Glutamatergic neuron (in vitro differentiated cells): ENCODE measurements at regions not wholly inside any gene's neighbourhood (a gene's known extent, or its start where the extent isn't known, plus 50 kb on each side); places are given as distances from the start of the nearest gene placed in this dataset.

Experiments used
- DNase-seq: peaks from one replicate; pipeline ENCODE4 v3.0.0; 2022
- H3K27ac Mint-ChIP-seq: one replicate; pipeline ENCODE4 v1.8.0; 2020; ENCODE audit warnings: mild to moderate bottlenecking, mixed read lengths, inconsistent platforms; ENCODE audit not compliant: unreplicated experiment
- H3K27me3 Mint-ChIP-seq: one replicate; pipeline ENCODE4 v1.8.0; 2020; ENCODE audit warnings: mild to moderate bottlenecking, moderate library complexity, mixed read lengths, inconsistent platforms; ENCODE audit not compliant: unreplicated experiment
- H3K36me3 Mint-ChIP-seq: one replicate; pipeline ENCODE4 v1.8.0; 2020; ENCODE audit warnings: mild to moderate bottlenecking, mixed read lengths, inconsistent platforms; ENCODE audit not compliant: unreplicated experiment
- H3K4me1 Mint-ChIP-seq: one replicate; pipeline ENCODE4 v1.8.0; 2020; ENCODE audit warnings: mild to moderate bottlenecking, low read depth, mixed read lengths, inconsistent platforms; ENCODE audit not compliant: unreplicated experiment
- H3K4me3 Mint-ChIP-seq: one replicate; pipeline ENCODE4 v1.8.0; 2020; ENCODE audit warnings: mild to moderate bottlenecking, mixed read lengths, inconsistent platforms; ENCODE audit not compliant: unreplicated experiment
- H3K9me3 Mint-ChIP-seq: one replicate; pipeline ENCODE4 v1.8.0; 2020; ENCODE audit warnings: mild to moderate bottlenecking, moderate library complexity, mixed read lengths, inconsistent platforms; ENCODE audit not compliant: unreplicated experiment
- TF ChIP-seq, protein P1 (sequence below): fragments of 200-600 bp; sonication (generic); IDR thresholded peaks from one replicate; pipeline ENCODE4 v1.5.0; 2021; ENCODE audit not compliant: partially characterized antibody, unreplicated experiment

DNA sequence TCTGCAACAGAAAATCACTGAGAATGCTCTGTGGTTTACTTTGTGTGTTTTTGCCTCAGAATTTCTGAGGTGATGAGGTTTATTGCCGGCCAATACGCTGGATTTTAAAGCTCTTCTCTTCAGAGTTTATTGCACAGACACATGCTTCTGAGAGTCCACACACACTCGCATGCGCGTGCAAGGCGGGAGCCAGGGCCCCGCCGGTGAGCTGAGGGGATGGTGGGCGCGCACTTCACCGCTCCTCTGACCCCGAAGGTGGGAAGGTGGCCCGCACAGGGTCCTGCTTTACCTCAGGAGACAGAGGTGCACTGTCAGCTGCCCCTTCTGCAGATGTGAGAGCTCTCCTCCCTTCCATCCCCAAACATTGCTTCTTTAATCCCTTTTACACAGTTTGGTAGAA is 158.4 kb upstream of the MAGI3 start:
- H3K4me3 Mint-ChIP-seq = no peak overlapping the region
- no peaks in the 10 kb centered on the region for H3K9me3 Mint-ChIP-seq
- H3K27me3 Mint-ChIP-seq = no peaks in the 10 kb centered on the region
- H3K4me1 Mint-ChIP-seq = no peaks in the 10 kb centered on the region
- DNase-seq = no peak
- H3K36me3 Mint-ChIP-seq = no peaks in the 10 kb centered on the region
- TF ChIP-seq, protein P1, sequence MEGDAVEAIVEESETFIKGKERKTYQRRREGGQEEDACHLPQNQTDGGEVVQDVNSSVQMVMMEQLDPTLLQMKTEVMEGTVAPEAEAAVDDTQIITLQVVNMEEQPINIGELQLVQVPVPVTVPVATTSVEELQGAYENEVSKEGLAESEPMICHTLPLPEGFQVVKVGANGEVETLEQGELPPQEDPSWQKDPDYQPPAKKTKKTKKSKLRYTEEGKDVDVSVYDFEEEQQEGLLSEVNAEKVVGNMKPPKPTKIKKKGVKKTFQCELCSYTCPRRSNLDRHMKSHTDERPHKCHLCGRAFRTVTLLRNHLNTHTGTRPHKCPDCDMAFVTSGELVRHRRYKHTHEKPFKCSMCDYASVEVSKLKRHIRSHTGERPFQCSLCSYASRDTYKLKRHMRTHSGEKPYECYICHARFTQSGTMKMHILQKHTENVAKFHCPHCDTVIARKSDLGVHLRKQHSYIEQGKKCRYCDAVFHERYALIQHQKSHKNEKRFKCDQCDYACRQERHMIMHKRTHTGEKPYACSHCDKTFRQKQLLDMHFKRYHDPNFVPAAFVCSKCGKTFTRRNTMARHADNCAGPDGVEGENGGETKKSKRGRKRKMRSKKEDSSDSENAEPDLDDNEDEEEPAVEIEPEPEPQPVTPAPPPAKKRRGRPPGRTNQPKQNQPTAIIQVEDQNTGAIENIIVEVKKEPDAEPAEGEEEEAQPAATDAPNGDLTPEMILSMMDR = no peak
- no peak overlapping the region for H3K27ac Mint-ChIP-seq

DNA sequence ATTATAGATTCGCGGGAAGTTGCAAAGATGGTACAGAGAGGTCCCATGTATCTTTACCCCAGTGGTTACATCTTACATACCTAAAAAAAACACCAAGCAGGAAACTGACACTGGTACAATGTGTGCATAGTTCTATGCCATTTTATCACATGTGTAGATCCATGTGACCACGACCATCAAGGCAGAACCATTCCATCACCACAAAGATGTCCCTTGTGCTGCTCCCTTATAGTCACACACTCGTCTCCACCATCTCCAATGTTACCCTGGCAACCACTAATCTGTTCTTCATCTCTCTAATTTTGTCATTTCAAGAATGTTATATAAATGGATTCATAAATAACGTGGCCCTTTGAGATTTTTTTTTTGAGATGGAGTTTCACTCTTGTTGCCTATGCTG is 156.9 kb upstream of the MAGI3 start:
- Mint-ChIP-seq H3K4me3 (no peak overlapping the region), H3K27me3 (peaks cover 2% of the 10 kb centered on the region), H3K27ac (no peak overlapping the region), H3K9me3 (no peaks in the 10 kb centered on the region), H3K4me1 (peaks cover 9% of the 10 kb centered on the region), H3K36me3 (no peaks in the 10 kb centered on the region)
- TF ChIP-seq, protein P1 = no peak
- DNase-seq = no peak

- Mint-ChIP-seq H3K27ac (no peak overlapping the region), H3K36me3 (no peaks in the 10 kb centered on the region), H3K4me1 (peaks cover 15% of the 10 kb centered on the region), H3K27me3 (peaks cover 2% of the 10 kb centered on the region), H3K4me3 (no peak overlapping the region), H3K9me3 (no peaks in the 10 kb centered on the region)
- DNase-seq = no peak
- TF ChIP-seq, protein P1 = no peak
These were observed 149.1 kb upstream of the MAGI3 start for GRCh38 chr1:113241237-113241636.

DNA sequence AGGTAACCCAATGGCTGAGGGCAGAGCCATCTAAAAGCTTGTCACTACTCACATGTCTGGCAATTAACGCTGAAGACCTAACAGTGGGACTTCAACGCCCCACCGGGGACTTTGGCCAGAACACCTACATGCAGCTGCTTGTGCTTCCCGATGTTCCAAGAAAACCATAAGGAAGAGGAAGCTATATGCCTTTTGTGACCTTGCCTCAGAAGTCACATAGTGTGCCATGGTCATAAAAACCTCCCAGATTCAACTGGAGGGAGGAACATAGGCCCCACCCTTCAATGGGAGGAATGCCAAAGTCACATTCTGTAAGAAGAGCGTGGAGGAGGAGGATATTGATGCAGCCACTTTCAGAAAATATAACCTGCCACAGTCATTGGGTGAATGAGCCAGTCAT is 147.8 kb upstream of the MAGI3 start:
- Mint-ChIP-seq H3K27me3 (peaks cover 2% of the 10 kb centered on the region), H3K36me3 (no peaks in the 10 kb centered on the region), H3K4me1 (peaks cover 11% of the 10 kb centered on the region), H3K9me3 (no peaks in the 10 kb centered on the region), H3K4me3 (no peak overlapping the region), H3K27ac (no peak overlapping the region)
- DNase-seq = no peak
- TF ChIP-seq, protein P1 = no peak

- Mint-ChIP-seq H3K4me1 (peaks cover 6% of the 10 kb centered on the region), H3K9me3 (no peaks in the 10 kb centered on the region), H3K27me3 (no peaks in the 10 kb centered on the region), H3K4me3 (no peak overlapping the region), H3K27ac (no peak overlapping the region), H3K36me3 (no peaks in the 10 kb centered on the region)
- TF ChIP-seq, protein P1 = no peak
- DNase-seq = no peak
These were observed 146.8 kb upstream of the MAGI3 start for GRCh38 chr1:113243529-113243928.
